ENCODE measurements at regions not wholly inside any gene's neighbourhood (a gene's known extent, or its start where the extent isn't known, plus 50 kb on each side); places are given as distances from the start of the nearest gene placed in this dataset.

DNA sequence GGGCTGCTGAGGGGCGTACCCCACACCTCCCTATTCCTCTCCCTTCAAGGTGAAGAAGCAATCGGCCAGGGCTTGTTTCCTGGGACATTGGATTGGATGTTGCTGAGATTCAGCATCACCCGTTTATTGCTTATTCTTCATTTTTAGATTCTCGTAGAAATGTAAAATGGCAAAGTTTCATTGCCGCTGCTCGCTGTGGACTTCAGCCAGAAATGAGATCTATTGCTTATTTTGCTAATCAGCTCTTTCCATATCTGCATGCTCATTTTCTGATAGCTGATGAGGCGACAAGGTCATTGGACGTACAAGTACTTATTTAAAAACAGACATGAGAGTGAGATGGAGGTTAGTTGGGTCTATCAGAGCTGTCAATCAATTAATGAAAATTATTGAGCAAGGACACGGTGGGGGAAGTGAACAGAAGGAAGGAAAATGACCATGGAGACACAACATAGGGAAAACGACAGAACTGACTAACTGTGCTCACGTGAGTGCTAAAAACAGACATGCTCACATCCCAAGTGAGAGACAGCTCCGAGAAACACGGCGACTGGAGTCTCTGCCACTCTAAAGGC, 471.2 kb downstream of the NR2F2 start:
- FAIRE-seq (no peak), ATAC-seq (no peak), DNase-seq (ENCODE audit: extremely low read depth in 1 of 4, low spot score in 3 of 4) (no peak)
- CTCF ChIA-PET (ENCODE audit: low intra/inter-chr PET ratio): no interaction called here
- in situ Hi-C loops (cut with MboI): no loop called here
- H3K4me1 ChIP-seq (replicated peaks in 1 of 2; ENCODE audit: control insufficient read depth in 2 of 2, insufficient read depth in 2 of 2, low read length in 2 of 2): no peaks in the 10 kb centered on the region
- no peaks in the 10 kb centered on the region for H4K20me1 ChIP-seq (replicated peaks; ENCODE audit: control insufficient read depth, insufficient read depth, low read length)
- TF ChIP-seq ZNF316 (IDR thresholded peaks at IDR 0.05): 0 out of 2 replicates have a peak, but pooled peaks have one; percentile 2
- TF ChIP-seq, protein P1, sequence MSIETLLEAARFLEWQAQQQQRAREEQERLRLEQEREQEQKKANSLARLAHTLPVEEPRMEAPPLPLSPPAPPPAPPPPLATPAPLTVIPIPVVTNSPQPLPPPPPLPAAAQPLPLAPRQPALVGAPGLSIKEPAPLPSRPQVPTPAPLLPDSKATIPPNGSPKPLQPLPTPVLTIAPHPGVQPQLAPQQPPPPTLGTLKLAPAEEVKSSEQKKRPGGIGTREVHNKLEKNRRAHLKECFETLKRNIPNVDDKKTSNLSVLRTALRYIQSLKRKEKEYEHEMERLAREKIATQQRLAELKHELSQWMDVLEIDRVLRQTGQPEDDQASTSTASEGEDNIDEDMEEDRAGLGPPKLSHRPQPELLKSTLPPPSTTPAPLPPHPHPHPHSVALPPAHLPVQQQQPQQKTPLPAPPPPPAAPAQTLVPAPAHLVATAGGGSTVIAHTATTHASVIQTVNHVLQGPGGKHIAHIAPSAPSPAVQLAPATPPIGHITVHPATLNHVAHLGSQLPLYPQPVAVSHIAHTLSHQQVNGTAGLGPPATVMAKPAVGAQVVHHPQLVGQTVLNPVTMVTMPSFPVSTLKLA (conservative IDR thresholded peaks at IDR 0.05): no peak
- no peak overlapping the region for H3K9ac ChIP-seq (ENCODE audit: insufficient read depth in 1 of 2, low read depth in 2 of 2, low read length in 2 of 2)
- POLR2A ChIA-PET: no interaction called here
- H3K4me3 ChIP-seq: no peak overlapping the region
- H3K27ac ChIP-seq (ENCODE audit: extremely low read depth, low read depth, low read length): no peak overlapping the region
- H3K4me2 ChIP-seq (ENCODE audit: insufficient read depth, low read length): no peak overlapping the region
- WGBS (ENCODE audit: insufficient coverage, low coverage, missing lambda C conversion rate): 1% methylated on average over 14 of the region's 14 CpGs
- intact Hi-C loops (cut with micrococcal nuclease): no loop called here
- H3K9me1 ChIP-seq (ENCODE audit: control insufficient read depth, insufficient read depth, low read length): no peaks in the 10 kb centered on the region
- no peak overlapping the region for H2AFZ ChIP-seq (ENCODE audit: low read depth, low read length)
- no peaks in the 10 kb centered on the region for H3K36me3 ChIP-seq (ENCODE audit: control insufficient read depth, insufficient read depth, low read length)
- BruUV-seq (replicated peaks): no TSS peak
- H3K9me3 ChIP-seq (replicated peaks; ENCODE audit: control insufficient read depth, insufficient read depth, low read depth, low read length): no peaks in the 10 kb centered on the region
- peaks cover 0 to 9% of the 10 kb centered on the region in 2 experiments; a peak in 2 of 5 replicates for H3K27me3 ChIP-seq (ENCODE audit: control insufficient read depth in 2 of 2, insufficient read depth in 2 of 2, low read length in 2 of 2)
- no peaks in the 10 kb centered on the region for H3K79me2 ChIP-seq (ENCODE audit: control insufficient read depth, insufficient read depth, low read length)

DNA sequence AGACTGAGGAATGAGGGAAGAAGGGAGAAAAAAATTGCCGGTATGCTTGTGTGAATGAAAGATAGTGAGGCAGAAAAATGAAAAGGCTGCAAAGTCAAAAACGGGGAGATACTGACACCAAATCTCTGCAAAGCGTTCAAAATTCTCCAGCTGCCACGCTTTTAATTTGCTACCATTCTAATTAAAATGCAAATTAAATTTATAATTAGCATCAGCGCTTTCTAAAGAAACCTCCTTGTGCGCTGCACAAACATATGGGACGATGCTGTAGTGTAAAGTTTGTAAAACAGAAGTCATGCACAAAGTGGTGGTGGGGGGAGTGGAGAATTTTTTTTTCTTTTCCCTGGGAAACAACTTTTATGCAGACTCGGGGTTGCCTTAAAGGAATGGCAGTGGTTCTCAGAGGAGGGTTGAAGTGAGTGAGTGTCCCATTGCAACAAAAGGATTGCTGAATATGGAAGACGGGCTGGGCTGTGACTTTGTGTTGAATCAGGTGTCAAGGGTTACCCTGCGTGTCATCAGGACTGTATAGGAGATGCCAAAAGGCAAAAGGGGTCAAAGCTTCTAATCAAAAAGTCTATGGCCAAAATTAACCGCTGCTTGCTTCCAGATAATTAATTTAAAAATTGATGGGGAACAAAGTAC, 472.2 kb downstream of the NR2F2 start:
- intact Hi-C loops (cut with micrococcal nuclease) (no loop called here), in situ Hi-C loops (cut with MboI) (no loop called here)
- Histone ChIP-seq H3K4me3 (no peak overlapping the region), H4K20me1 (replicated peaks; ENCODE audit: control insufficient read depth, insufficient read depth, low read length) (no peaks in the 10 kb centered on the region), H3K27ac (ENCODE audit: extremely low read depth, low read depth, low read length) (no peak overlapping the region), H3K36me3 (ENCODE audit: control insufficient read depth, insufficient read depth, low read length) (no peaks in the 10 kb centered on the region), H3K9ac (ENCODE audit: insufficient read depth in 1 of 2, low read depth in 2 of 2, low read length in 2 of 2) (no peak overlapping the region), H2AFZ (ENCODE audit: low read depth, low read length) (no peak overlapping the region), H3K79me2 (ENCODE audit: control insufficient read depth, insufficient read depth, low read length) (no peaks in the 10 kb centered on the region), H3K4me2 (ENCODE audit: insufficient read depth, low read length) (no peak overlapping the region), H3K27me3 (ENCODE audit: control insufficient read depth in 2 of 2, insufficient read depth in 2 of 2, low read length in 2 of 2) (peaks cover 0 to 9% of the 10 kb centered on the region in 2 experiments; a peak in 2 of 5 replicates), H3K9me1 (ENCODE audit: control insufficient read depth, insufficient read depth, low read length) (no peaks in the 10 kb centered on the region), H3K9me3 (replicated peaks; ENCODE audit: control insufficient read depth, insufficient read depth, low read depth, low read length) (no peaks in the 10 kb centered on the region), H3K4me1 (replicated peaks in 1 of 2; ENCODE audit: control insufficient read depth in 2 of 2, insufficient read depth in 2 of 2, low read length in 2 of 2) (no peaks in the 10 kb centered on the region)
- FAIRE-seq (no peak), ATAC-seq (no peak), DNase-seq (ENCODE audit: extremely low read depth in 1 of 4, low spot score in 3 of 4) (no peak)
- WGBS (ENCODE audit: insufficient coverage, low coverage, missing lambda C conversion rate): under 1% methylated on average over 11 of the region's 11 CpGs
- POLR2A ChIA-PET: no interaction called here
- CTCF ChIA-PET (ENCODE audit: low intra/inter-chr PET ratio): no interaction called here
- no TSS peak for BruUV-seq (replicated peaks)
- no peak for TF ChIP-seq ARID1B (IDR thresholded peaks at IDR 0.05)
- TF ChIP-seq, protein P2, sequence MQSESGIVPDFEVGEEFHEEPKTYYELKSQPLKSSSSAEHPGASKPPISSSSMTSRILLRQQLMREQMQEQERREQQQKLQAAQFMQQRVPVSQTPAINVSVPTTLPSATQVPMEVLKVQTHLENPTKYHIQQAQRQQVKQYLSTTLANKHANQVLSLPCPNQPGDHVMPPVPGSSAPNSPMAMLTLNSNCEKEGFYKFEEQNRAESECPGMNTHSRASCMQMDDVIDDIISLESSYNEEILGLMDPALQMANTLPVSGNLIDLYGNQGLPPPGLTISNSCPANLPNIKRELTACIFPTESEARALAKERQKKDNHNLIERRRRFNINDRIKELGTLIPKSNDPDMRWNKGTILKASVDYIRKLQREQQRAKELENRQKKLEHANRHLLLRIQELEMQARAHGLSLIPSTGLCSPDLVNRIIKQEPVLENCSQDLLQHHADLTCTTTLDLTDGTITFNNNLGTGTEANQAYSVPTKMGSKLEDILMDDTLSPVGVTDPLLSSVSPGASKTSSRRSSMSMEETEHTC (IDR thresholded peaks at IDR 0.05): no peak
- TF ChIP-seq TAF15 (IDR thresholded peaks at IDR 0.05; ENCODE audit: low read depth, low read length): no peak
- TF ChIP-seq, protein P3, sequence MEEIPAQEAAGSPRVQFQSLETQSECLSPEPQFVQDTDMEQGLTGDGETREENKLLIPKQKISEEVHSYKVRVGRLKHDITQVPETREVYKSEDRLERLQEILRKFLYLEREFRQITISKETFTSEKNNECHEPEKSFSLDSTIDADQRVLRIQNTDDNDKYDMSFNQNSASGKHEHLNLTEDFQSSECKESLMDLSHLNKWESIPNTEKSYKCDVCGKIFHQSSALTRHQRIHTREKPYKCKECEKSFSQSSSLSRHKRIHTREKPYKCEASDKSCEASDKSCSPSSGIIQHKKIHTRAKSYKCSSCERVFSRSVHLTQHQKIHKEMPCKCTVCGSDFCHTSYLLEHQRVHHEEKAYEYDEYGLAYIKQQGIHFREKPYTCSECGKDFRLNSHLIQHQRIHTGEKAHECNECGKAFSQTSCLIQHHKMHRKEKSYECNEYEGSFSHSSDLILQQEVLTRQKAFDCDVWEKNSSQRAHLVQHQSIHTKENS (CRISPR knock-in tag; IDR thresholded peaks at IDR 0.05): no peak
- TF ChIP-seq ZNF354B (CRISPR knock-in tag; IDR thresholded peaks at IDR 0.05): no peak
- TF ChIP-seq POLR2AphosphoS2 (IDR thresholded peaks at IDR 0.05; ENCODE audit: low read length): no peak
- no peak for TF ChIP-seq ZNF12 (CRISPR knock-in tag; IDR thresholded peaks at IDR 0.05)
- TF ChIP-seq, protein P4, sequence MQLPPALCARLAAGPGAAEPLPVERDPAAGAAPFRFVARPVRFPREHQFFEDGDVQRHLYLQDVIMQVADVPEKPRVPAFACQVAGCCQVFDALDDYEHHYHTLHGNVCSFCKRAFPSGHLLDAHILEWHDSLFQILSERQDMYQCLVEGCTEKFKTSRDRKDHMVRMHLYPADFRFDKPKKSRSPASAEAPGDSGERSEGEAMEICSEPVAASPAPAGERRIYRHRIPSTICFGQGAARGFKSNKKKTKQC (CRISPR knock-in tag; IDR thresholded peaks at IDR 0.05): no peak
- TF ChIP-seq ZBED1 (IDR thresholded peaks at IDR 0.05): no peak
- TF ChIP-seq ZNF263 (CRISPR knock-in tag; IDR thresholded peaks at IDR 0.05; ENCODE audit: borderline replicate concordance): no peak

Measured in K562 (cell line).